K562 (cell line): ENCODE measurements at regions not wholly inside any gene's neighbourhood (a gene's known extent, or its start where the extent isn't known, plus 50 kb on each side); places are given as distances from the start of the nearest gene placed in this dataset.

ENCODE experiments used
- ATAC-seq: fragments of 200-7000 bp; cut with Tn5 transposase; 3 replicates; pipeline ENCODE4 v1.9.1; 2020; ENCODE audit warnings: moderate library complexity
- BruUV-seq: library from RNA; stranded (reverse); fragments of 400-500 nt; replicated peaks from 2 replicates; lab custom pipeline; 2021; lab: Mats Ljungman, UMichigan
- CTCF ChIA-PET: fragments of 300-600 bp; formaldehyde crosslinking; extraction: SDS; loops from one replicate; lab custom pipeline; 2021; ENCODE audit warnings: low intra/inter-chr PET ratio; lab: Yijun Ruan, JAX
- POLR2A ChIA-PET: fragments of 300-600, 350-650 bp; sonication (Branson Sonifier 250); formaldehyde crosslinking; extraction: SDS; loops from one replicate; lab custom pipeline; 2021; ENCODE audit warnings: antibody characterized with exemption, inconsistent platforms; lab: Yijun Ruan, JAX
- DNase-seq, 4 experiments: peaks; one replicate each; pipeline versions ENCODE4 v3.0.0 to v3.0.0-alpha.2; 2011 to 2018; ENCODE audit warnings: low spot score in 3 of 4, mixed read lengths in 3 of 4; ENCODE audit errors: extremely low read depth in 1 of 4
- FAIRE-seq: peaks from 2 replicates; lab custom pipeline; 2011; peaks lifted over from hg19 to GRCh38; lab: Jason Lieb, UNC
- H2AFZ ChIP-seq: 2 replicates; pipeline ENCODE4 v1.6.0; 2011; ENCODE audit warnings: low read depth, low read length, control low read depth, inconsistent platforms
- H3K27ac ChIP-seq: fragments of 200-600 bp; 3 replicates; pipeline ENCODE4 v1.8.0; 2011; ENCODE audit warnings: low read depth, mild to moderate bottlenecking, control low read depth, inconsistent platforms, low read length, moderate library complexity, mixed read lengths; ENCODE audit errors: extremely low read depth
- H3K27me3 ChIP-seq, 2 experiments: fragments of 300-600 bp in 1 of 2; 2 replicates in 1 of 2; 3 replicates in 1 of 2; pipeline versions ENCODE4 v1.6.0 to v1.8.0; 2011; ENCODE audit warnings: inconsistent platforms in 2 of 2, low read length in 2 of 2, mild to moderate bottlenecking in 1 of 2, mixed read lengths in 1 of 2, moderate library complexity in 1 of 2; ENCODE audit not compliant: control insufficient read depth in 2 of 2, insufficient read depth in 2 of 2
- H3K36me3 ChIP-seq: fragments of 300-600 bp; 3 replicates; pipeline ENCODE4 v1.8.0; 2011; ENCODE audit warnings: mild to moderate bottlenecking, low read length, inconsistent platforms; ENCODE audit not compliant: control insufficient read depth, insufficient read depth
- H3K4me1 ChIP-seq, 2 experiments: fragments of 200-600 bp in 1 of 2; replicated peaks in 1 of 2; 2 replicates in 1 of 2; 3 replicates in 1 of 2; pipeline versions ENCODE4 v1.5.1 to v1.8.0; 2011; ENCODE audit warnings: inconsistent platforms in 2 of 2, low read length in 2 of 2, mild to moderate bottlenecking in 1 of 2, mixed read lengths in 1 of 2, moderate library complexity in 1 of 2; ENCODE audit not compliant: control insufficient read depth in 2 of 2, insufficient read depth in 2 of 2
- H3K4me2 ChIP-seq: 2 replicates; pipeline ENCODE4 v1.6.1; 2011; ENCODE audit warnings: low read length, control low read depth, inconsistent platforms, mixed read lengths; ENCODE audit not compliant: insufficient read depth
- H3K4me3 ChIP-seq: fragments of 200-600 bp; sonication (generic), shearing (Covaris generic); 2 replicates; pipeline ENCODE4 v1.5.1; 2016; ENCODE audit warnings: control low read depth, inconsistent platforms
- H3K79me2 ChIP-seq: fragments of 200-600 bp; 3 replicates; pipeline ENCODE4 v1.8.0; 2011; ENCODE audit warnings: low read length, inconsistent platforms; ENCODE audit not compliant: control insufficient read depth, insufficient read depth
- H3K9ac ChIP-seq, 2 experiments: 2 replicates each; pipeline versions ENCODE4 v1.6.0 to v1.6.1; 2011; ENCODE audit warnings: low read depth in 2 of 2, low read length in 2 of 2, control low read depth in 1 of 2, inconsistent platforms in 1 of 2, mild to moderate bottlenecking in 1 of 2, mixed read lengths in 1 of 2; ENCODE audit not compliant: insufficient read depth in 1 of 2
- H3K9me1 ChIP-seq: one replicate; pipeline ENCODE4 v1.6.0; 2011; ENCODE audit warnings: inconsistent platforms, mild to moderate bottlenecking, low read length, moderate library complexity; ENCODE audit not compliant: control insufficient read depth, insufficient read depth
- H3K9me3 ChIP-seq: replicated peaks from 2 replicates; pipeline ENCODE4 v1.5.1; 2011; ENCODE audit warnings: low read depth, low read length, inconsistent platforms; ENCODE audit not compliant: control insufficient read depth, insufficient read depth
- H4K20me1 ChIP-seq: replicated peaks from 2 replicates; pipeline ENCODE4 v1.6.1; 2011; ENCODE audit warnings: low read length, inconsistent platforms, mixed read lengths; ENCODE audit not compliant: control insufficient read depth, insufficient read depth
- CREM ChIP-seq: IDR thresholded peaks from 2 replicates; pipeline ENCODE4 v1.6.1; 2014; ENCODE audit warnings: antibody characterized with exemption, low read depth
- FOSL1 ChIP-seq: fragments of 200-800 bp; sonication (Bioruptor generic); conservative IDR thresholded peaks from 2 replicates; pipeline ENCODE4 v1.6.1; 2016; ENCODE audit warnings: missing genetic modification characterization, missing compliant biosample characterization
- HSF4 ChIP-seq: fragments of 250-450 bp; sonication (Bioruptor Pico); IDR thresholded peaks from 2 replicates; pipeline ENCODE4 v2.1.2; 2022; ENCODE audit warnings: mild to moderate bottlenecking, moderate library complexity, borderline replicate concordance
- ID3 ChIP-seq, 2 experiments: fragments of 250-450 bp in 1 of 2; fragments of 450-650 bp in 1 of 2; sonication (Bioruptor Pico) in 1 of 2; IDR thresholded peaks; 2 replicates each; pipeline versions ENCODE4 v1.6.1 to v1.8.0; 2016 to 2021; ENCODE audit warnings: mild to moderate bottlenecking in 2 of 2, moderate library complexity in 2 of 2, missing compliant biosample characterization in 1 of 2, missing genetic modification characterization in 1 of 2
- KDM2B ChIP-seq: fragments of 250-450 bp; sonication (Bioruptor Pico); IDR thresholded peaks from 2 replicates; pipeline ENCODE4 v1.8.0; 2021; ENCODE audit warnings: mild to moderate bottlenecking, moderate library complexity
- MTF1 ChIP-seq: fragments of 250-450 bp; sonication (Bioruptor Pico); IDR thresholded peaks from 2 replicates; pipeline ENCODE4 v1.9.0; 2021; ENCODE audit warnings: moderate library complexity, mild to moderate bottlenecking, inconsistent platforms, borderline replicate concordance
- PRPF4 ChIP-seq: fragments of 200-400 bp; formaldehyde crosslinking; IDR thresholded peaks from one replicate; pipeline ENCODE4 v1.6.1; 2017; ENCODE audit warnings: low read length, low read depth, mild to moderate bottlenecking; ENCODE audit not compliant: insufficient read depth, poor library complexity, severe bottlenecking
- RERE ChIP-seq: sonication (generic); formaldehyde crosslinking; IDR thresholded peaks from 2 replicates; pipeline ENCODE4 v1.8.0; 2023; ENCODE audit warnings: missing genetic modification reagents, mild to moderate bottlenecking, borderline replicate concordance
- SMAD4 ChIP-seq: fragments of 250-450 bp; sonication (Bioruptor Pico); conservative IDR thresholded peaks from 2 replicates; pipeline ENCODE4 v1.8.0; 2021; ENCODE audit warnings: inconsistent platforms, mild to moderate bottlenecking, moderate library complexity
- SMARCA5 ChIP-seq: fragments of 450-650 bp; IDR thresholded peaks from 2 replicates; pipeline ENCODE4 v1.6.1; 2016
- TAL1 ChIP-seq: fragments of 450-650 bp; IDR thresholded peaks from 2 replicates; pipeline ENCODE4 v1.6.1; 2016; ENCODE audit warnings: mild to moderate bottlenecking
- ZNF395 ChIP-seq: fragments of 200-800 bp; sonication (Bioruptor generic); IDR thresholded peaks from 2 replicates; pipeline ENCODE4 v1.6.1; 2017; ENCODE audit warnings: missing genetic modification characterization, missing compliant biosample characterization
- ZNF398 ChIP-seq: fragments of 250-450 bp; sonication (Bioruptor Pico); IDR thresholded peaks from 2 replicates; pipeline ENCODE4 v1.8.0; 2021; ENCODE audit warnings: moderate library complexity, mild to moderate bottlenecking, inconsistent platforms
- WGBS: fragments of 100-300 bp; shearing (Covaris generic); methylation state at CpG from one replicate; pipeline ENCODE4 v1.1.6; 2016; ENCODE audit warnings: low coverage, mixed read lengths; ENCODE audit not compliant: insufficient coverage; ENCODE audit errors: missing lambda C conversion rate; 5-methylcytosine and 5-hydroxymethylcytosine counted together
- in situ Hi-C: fragments of 300-500 bp; cut with MboI; formaldehyde crosslinking; loops from 4 replicates; pipeline ENCODE4 v1.15.0; 2018; ENCODE audit warnings: inconsistent platforms, mixed read lengths
- intact Hi-C: fragments of 100-400 bp; cut with micrococcal nuclease; formaldehyde crosslinking; loops from 2 replicates; pipeline ENCODE4 v1.14.2; 2022

DNA sequence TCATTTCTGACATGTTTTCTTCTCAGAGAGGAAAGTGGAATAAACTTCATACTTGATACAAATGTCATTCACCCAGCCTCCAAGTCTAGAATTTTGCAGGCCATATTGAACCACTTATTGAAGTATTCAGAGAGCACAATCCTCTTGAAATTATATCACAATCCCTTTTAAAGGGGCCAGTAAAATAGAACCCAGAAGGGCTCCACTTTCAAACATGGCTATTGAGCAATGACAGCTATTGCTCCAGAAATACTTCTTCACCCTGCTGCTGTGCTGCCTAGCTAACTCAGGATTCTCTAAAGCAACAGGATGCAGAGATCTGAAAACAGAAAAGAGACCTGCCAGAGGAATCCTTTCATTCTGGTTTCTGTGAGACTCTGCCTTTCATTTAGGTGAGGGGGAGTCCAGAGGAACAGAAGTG lies 275.0 kb upstream of the CDH5 start (continued):
- no peak for TF ChIP-seq ZNF398 (CRISPR knock-in tag)
- no peak for TF ChIP-seq ID3 (CRISPR knock-in tag; IDR thresholded peaks at IDR 0.05)
- no peak for TF ChIP-seq ID3 (tag; IDR thresholded peaks at IDR 0.05)
- TF ChIP-seq MTF1 (CRISPR knock-in tag): no peak
- TF ChIP-seq TAL1: no peak
- TF ChIP-seq SMAD4 (CRISPR knock-in tag): no peak
- TF ChIP-seq KDM2B: no peak
- no peak for TF ChIP-seq FOSL1 (tag)
- no peak for TF ChIP-seq HSF4
- TF ChIP-seq, all 486 proteins: peak for 0

GRCh38 chr16:66088681-66089080 lies 277.8 kb upstream of the CDH5 start:
- no peaks in the 10 kb centered on the region for H3K27me3 ChIP-seq
- TF ChIP-seq SMARCA5 (no peak), CREM (no peak), RERE (CRISPR knock-in tag) (no peak), PRPF4 (no peak), ZNF395 (CRISPR knock-in tag) (no peak)

More at GRCh38 chr16:66088681-66089080, 277.8 kb upstream of the CDH5 start:
- DNase-seq (no peak), ATAC-seq (no peak), FAIRE-seq (no peak)
- Histone ChIP-seq H3K36me3 (no peaks in the 10 kb centered on the region), H3K4me2 (no peak overlapping the region), H2AFZ (no peak overlapping the region), H3K9me1 (no peaks in the 10 kb centered on the region), H3K4me1 (no peaks in the 10 kb centered on the region), H3K79me2 (no peaks in the 10 kb centered on the region), H3K9ac (no peak overlapping the region), H3K4me3 (no peak overlapping the region), H4K20me1 (no peaks in the 10 kb centered on the region), H3K27ac (no peak overlapping the region), H3K9me3 (no peaks in the 10 kb centered on the region)
- WGBS: 0% methylated on average over 6 of the region's 6 CpGs
- intact Hi-C loops: no loop called here
- POLR2A ChIA-PET: no interaction called here
- no TSS peak for BruUV-seq
- in situ Hi-C loops: no loop called here
- CTCF ChIA-PET: no interaction called here
